Liver (tissue), 3 donors: ENCODE measurements at regions not wholly inside any gene's neighbourhood (a gene's known extent, or its start where the extent isn't known, plus 50 kb on each side); places are given as distances from the start of the nearest gene placed in this dataset.

Source experiments
- ATF3 ChIP-seq: IDR thresholded peaks from 2 replicates; pipeline ENCODE4 v1.6.1; 2016; ENCODE audit warnings: antibody characterized with exemption
- CTCF ChIP-seq: fragments of 150-350 bp; IDR thresholded peaks from 2 replicates; pipeline ENCODE4 v1.5.1; 2017; ENCODE audit warnings: improper control_type of control experiment, low read depth, low read length; ENCODE audit not compliant: missing input control
- FOXA1 ChIP-seq: IDR thresholded peaks from 2 replicates; pipeline ENCODE4 v1.6.1; 2016; ENCODE audit warnings: antibody characterized with exemption
- MAX ChIP-seq: IDR thresholded peaks from 2 replicates; pipeline ENCODE4 v1.6.1; 2016; ENCODE audit warnings: antibody characterized with exemption
- RAD21 ChIP-seq, 2 donors: IDR thresholded peaks; 2 replicates each; pipeline ENCODE4 v1.6.1; 2016; ENCODE audit warnings: antibody characterized with exemption in 2 of 2, mild to moderate bottlenecking in 2 of 2
- REST ChIP-seq: IDR thresholded peaks from 2 replicates; pipeline ENCODE4 v1.6.1; 2016; ENCODE audit warnings: antibody characterized with exemption, mild to moderate bottlenecking
- RXRA ChIP-seq, 2 donors: IDR thresholded peaks; 2 replicates each; pipeline ENCODE4 v1.6.1; 2017 to 2018; ENCODE audit warnings: antibody characterized with exemption in 2 of 2, mild to moderate bottlenecking in 1 of 2
- SP1 ChIP-seq: IDR thresholded peaks from 2 replicates; pipeline ENCODE4 v1.6.1; 2018; ENCODE audit warnings: antibody characterized with exemption, mild to moderate bottlenecking
- TAF1 ChIP-seq: conservative IDR thresholded peaks from 2 replicates; pipeline ENCODE4 v1.6.1; 2016; ENCODE audit warnings: antibody characterized with exemption, mild to moderate bottlenecking
- YY1 ChIP-seq: IDR thresholded peaks from 2 replicates; pipeline ENCODE4 v1.6.1; 2016; ENCODE audit warnings: antibody characterized with exemption, mild to moderate bottlenecking
- ZBTB33 ChIP-seq: IDR thresholded peaks from 2 replicates; pipeline ENCODE4 v1.6.1; 2016; ENCODE audit warnings: antibody characterized with exemption
- donor health status: healthy.
- donor health status: healthy.

- no peak for TF ChIP-seq CTCF
- no peak for TF ChIP-seq ZBTB33
- TF ChIP-seq REST: no peak
- TF ChIP-seq MAX: no peak
- no peak for TF ChIP-seq SP1
- TF ChIP-seq ATF3: no peak
- TF ChIP-seq YY1: no peak
- no peak for TF ChIP-seq FOXA1
- no peak for TF ChIP-seq TAF1
- TF ChIP-seq RAD21 (IDR thresholded peaks at IDR 0.05): no peak
- TF ChIP-seq RXRA (IDR thresholded peaks at IDR 0.05): no peak
Observed at GRCh38 chr13:73223372-73223781, 164.6 kb downstream of the KLF5 start.
